GM10248 (cell line): ENCODE measurements at regions not wholly inside any gene's neighbourhood (a gene's known extent, or its start where the extent isn't known, plus 50 kb on each side); places are given as distances from the start of the nearest gene placed in this dataset.

Experiments used
- CTCF ChIA-PET: fragments of 300-600 bp; sonication (Branson Sonifier 250); formaldehyde crosslinking; extraction: SDS; loops from one replicate; lab custom pipeline; 2021; ENCODE audit warnings: antibody characterized with exemption; lab: Yijun Ruan, JAX
- POLR2A ChIA-PET: fragments of 350-650 bp; sonication (Branson Sonifier 250); formaldehyde crosslinking; extraction: SDS; loops from one replicate; lab custom pipeline; 2020; ENCODE audit warnings: antibody characterized with exemption; lab: Yijun Ruan, JAX
- DNase-seq: peaks from one replicate; pipeline ENCODE4 v3.0.0; 2012; ENCODE audit errors: extremely low spot score
- TF ChIP-seq, protein P1 (sequence below): IDR thresholded peaks from 2 replicates; pipeline ENCODE4 v1.5.1; 2012; ENCODE audit warnings: mild to moderate bottlenecking, low read depth; ENCODE audit errors: extremely low read depth, missing control alignments, control extremely low read depth

DNA sequence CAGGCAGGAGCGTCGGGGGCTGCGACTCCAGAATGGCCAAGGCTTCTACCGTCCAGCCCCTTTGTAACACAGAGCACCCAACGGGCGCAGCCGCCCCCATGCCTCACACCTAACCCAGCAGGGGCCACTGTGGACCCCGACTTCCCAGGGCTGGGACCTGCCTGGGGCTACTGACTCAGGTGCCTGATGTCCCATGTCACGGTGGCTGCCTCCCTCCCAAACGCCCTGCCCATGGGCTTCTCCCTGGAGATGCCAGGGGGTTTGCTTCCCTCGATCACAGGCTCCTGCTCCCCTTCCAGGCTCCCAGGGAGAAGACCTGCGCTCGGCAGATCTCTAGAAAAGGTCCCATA lies 84.0 kb downstream of the MYEOV start:
- TF ChIP-seq, protein P1, sequence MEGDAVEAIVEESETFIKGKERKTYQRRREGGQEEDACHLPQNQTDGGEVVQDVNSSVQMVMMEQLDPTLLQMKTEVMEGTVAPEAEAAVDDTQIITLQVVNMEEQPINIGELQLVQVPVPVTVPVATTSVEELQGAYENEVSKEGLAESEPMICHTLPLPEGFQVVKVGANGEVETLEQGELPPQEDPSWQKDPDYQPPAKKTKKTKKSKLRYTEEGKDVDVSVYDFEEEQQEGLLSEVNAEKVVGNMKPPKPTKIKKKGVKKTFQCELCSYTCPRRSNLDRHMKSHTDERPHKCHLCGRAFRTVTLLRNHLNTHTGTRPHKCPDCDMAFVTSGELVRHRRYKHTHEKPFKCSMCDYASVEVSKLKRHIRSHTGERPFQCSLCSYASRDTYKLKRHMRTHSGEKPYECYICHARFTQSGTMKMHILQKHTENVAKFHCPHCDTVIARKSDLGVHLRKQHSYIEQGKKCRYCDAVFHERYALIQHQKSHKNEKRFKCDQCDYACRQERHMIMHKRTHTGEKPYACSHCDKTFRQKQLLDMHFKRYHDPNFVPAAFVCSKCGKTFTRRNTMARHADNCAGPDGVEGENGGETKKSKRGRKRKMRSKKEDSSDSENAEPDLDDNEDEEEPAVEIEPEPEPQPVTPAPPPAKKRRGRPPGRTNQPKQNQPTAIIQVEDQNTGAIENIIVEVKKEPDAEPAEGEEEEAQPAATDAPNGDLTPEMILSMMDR = no peak
- DNase-seq = no peak
- POLR2A ChIA-PET = no interaction called here
- CTCF ChIA-PET = interaction anchor here (0.8 kb wide), 1 partner anchor 8 kb away, joined by 3 read pairs; no protein-coding TSS in a partner anchor

DNA sequence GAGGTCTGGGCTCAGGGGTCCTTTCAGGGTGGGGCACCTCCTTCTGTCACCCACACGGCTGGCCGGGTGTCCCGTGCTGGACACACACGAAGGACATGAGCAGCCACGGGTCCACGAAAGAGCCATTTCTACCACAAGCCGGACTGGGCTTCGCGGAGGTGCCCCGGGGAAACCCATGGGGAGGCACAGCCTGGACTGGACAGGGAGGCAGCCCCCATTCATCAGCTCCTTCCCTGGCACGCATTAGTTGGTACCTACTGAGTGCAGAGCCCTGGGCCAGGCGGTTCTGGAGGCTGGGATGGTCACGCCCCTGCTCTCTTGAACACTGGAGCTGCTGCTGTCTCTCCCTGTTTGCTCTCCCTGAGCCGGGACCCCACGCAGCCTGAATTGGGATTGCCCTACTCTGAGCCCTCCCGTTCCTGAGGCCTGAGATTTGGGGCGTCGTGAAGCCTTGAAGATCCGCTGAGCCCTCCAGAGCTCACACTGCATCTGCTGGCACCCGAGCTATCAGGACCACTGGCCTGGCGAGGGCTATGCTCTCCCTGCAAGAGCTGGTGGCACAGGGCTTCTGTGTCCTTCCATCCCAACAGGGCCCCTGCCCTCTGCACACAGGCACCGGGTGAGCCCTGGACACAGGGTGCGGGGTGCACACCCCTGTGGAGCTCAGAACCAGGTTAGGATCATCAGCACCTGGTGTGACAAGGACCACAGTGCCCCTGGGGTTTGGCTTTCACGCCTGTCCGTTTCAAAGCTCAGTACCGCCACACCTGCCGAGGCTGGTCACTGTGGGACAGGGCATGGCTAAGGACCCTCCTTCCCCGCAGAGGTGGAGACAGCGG lies 84.6 kb downstream of the MYEOV start:
- ChIA-PET CTCF (interaction anchor here (0.8 kb wide), 1 partner anchor 9 kb away, joined by 3 read pairs; no protein-coding TSS in a partner anchor), POLR2A (no interaction called here)
- no peak for DNase-seq
- TF ChIP-seq, protein P1 = no peak

DNA sequence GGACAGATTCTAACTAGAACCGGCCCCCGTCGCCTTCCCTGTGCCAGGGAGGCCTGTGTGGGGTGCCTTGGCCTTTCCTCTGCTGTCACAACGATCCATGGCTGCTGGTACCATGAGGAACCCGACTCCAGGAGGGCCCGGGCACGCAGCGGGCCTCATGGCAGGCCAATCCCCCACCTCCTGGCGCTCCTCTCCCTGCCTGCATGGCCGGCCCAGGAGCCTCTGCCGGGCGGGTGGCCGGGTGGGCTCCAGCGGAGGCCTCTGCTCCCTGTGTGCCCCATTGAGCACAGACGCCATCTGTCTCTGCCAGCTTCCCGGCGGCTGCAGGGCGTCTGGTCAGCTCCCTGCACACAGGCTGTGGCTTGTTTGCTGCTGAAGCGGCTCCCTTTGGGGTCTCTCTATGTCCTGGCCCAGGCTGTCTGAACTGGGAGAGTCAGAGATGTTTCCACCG lies 86.5 kb downstream of the MYEOV start:
- ChIA-PET CTCF (no interaction called here), POLR2A (no interaction called here)
- TF ChIP-seq, protein P1 = no peak
- no peak for DNase-seq

DNA sequence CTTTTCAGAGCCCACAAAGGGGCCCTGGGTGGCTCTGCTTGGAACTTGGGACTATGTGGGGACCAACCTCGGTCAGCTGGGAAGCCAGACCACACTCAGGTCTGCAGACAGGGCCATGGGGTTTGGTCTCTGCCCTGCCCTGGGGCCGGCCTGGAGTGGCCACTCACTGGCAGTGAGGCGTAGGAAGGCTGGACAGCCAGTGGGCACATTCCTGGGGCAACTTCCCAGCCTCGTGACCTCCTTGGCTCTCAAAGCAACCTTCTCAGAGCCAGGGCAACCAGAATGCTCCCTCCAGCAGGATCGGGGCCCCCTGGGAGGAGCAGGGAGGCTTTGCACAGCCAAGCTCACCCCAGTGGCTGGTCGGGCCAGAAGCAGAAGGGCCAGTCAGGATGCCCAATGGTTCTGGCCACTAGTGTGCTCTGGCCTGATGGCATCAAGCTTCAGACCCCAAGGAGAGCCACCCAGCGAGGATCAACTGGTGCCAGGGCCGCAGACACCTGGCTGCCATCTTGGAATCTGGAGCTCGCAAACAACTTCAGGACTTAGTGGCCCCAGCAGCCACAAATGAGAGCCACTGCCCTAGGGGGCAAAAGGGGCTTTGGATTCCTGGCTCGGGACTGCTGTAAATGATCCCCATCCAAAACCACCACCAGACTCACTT lies 87.1 kb downstream of the MYEOV start:
- TF ChIP-seq, protein P1 = no peak
- ChIA-PET CTCF (no interaction called here), POLR2A (no interaction called here)
- DNase-seq = no peak

DNA sequence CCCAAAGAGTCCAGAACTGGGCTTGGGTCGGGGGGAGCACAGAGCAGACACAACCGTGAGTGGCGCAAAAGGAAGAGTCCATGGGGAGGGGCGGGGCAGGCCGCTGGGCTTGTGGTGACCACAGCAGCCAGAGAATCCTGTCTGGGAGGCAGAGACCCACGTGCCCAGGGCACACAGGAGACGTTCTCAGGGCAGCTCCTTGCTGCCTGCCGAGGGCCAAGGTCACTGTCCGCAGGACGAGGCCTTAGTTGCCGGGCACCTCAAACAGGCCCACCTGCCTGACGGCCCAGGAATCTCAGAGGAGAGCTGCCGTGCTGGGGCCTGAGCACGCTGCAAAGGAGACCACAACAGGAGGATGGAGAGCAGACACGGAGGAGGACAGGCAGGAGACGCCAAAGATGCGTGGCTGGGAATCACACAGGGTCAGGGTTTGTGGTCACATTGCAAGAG lies 87.8 kb downstream of the MYEOV start:
- TF ChIP-seq, protein P1 = no peak
- CTCF ChIA-PET = no interaction called here
- no peak for DNase-seq
- POLR2A ChIA-PET = no interaction called here

DNA sequence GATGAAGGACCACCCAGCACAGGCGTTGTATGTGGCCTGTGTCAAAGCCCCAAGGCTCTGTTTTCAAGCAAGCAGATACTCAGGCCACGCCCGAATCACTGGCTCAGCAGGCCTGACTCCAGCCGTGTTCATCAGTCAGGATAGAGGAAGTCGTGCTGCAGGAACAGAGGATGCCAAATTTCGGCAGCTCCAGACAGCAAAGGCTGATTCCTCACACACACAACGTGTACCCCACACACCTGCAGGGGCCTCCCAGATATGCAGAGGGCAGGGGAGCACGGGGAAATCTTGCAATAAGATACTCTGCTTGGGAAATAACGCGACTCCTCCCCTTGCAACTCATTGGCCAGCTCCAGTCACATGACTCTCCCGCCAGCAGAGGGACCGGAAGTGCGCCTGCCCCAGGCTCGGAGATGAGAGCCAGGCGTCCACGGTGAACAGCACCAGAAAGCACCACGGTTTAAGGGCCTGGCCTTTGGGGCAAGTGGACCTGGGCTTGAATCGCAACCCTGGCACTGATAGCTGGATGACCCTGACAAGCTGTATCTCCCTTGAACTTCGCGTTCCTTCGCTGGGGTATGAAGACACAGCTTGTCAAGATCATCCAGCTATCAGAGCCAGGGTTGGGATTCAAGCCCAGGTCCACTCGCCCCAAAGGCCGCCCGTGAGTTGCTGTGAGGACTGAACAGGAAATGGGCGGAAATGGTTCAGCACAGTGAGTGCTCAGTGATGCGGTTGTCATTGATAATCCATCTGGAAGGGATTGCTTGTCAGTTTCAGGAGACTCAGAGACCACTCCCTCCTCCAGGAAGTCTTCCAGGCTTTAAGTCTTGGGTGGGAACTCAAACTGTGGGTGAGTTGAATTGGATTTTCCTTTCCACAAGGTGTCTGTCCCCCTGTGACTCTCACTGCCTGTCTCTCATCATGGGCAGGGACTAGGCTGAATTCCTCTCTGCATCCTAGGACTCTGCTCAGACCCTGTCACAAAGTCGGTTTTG lies 88.5 kb downstream of the MYEOV start:
- ChIA-PET POLR2A (no interaction called here), CTCF (no interaction called here)
- TF ChIP-seq, protein P1 = no peak
- no peak for DNase-seq
